ENCODE measurements at regions not wholly inside any gene's neighbourhood (a gene's known extent, or its start where the extent isn't known, plus 50 kb on each side); places are given as distances from the start of the nearest gene placed in this dataset.

DNA sequence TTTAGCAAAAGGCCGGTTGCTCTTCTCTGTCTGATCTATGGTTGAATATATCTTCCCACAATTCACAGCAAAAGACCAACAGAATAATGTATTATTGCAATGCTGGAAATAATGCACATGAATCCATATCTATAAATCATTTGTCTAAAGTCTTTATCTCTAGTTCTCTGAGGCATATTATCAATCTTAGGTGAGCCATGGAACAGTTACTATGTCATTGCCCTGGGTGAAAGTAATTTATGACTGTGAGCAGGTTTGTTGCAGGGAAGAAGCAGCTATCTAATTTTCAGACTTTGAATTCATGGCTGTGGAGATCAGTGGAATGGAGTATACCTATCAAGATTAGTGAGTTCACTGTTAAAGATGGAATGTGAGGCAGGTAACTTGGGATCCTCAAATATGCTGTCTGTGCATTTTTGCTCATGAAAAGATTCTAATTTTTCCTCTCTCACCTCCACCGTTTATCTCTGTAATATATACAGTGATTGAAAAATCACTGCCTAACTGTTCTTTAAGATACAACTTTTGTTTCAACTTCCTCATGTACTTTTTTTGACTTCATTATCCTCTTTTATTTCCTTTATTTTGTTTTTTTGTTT, 256.8 kb upstream of the ARSJ start:
- TF ChIP-seq, protein P1, sequence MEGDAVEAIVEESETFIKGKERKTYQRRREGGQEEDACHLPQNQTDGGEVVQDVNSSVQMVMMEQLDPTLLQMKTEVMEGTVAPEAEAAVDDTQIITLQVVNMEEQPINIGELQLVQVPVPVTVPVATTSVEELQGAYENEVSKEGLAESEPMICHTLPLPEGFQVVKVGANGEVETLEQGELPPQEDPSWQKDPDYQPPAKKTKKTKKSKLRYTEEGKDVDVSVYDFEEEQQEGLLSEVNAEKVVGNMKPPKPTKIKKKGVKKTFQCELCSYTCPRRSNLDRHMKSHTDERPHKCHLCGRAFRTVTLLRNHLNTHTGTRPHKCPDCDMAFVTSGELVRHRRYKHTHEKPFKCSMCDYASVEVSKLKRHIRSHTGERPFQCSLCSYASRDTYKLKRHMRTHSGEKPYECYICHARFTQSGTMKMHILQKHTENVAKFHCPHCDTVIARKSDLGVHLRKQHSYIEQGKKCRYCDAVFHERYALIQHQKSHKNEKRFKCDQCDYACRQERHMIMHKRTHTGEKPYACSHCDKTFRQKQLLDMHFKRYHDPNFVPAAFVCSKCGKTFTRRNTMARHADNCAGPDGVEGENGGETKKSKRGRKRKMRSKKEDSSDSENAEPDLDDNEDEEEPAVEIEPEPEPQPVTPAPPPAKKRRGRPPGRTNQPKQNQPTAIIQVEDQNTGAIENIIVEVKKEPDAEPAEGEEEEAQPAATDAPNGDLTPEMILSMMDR (IDR thresholded peaks at IDR 0.05), result no peak
- TF ChIP-seq POLR2A (IDR thresholded peaks at IDR 0.05) (no peak), POLR2AphosphoS5 (IDR thresholded peaks at IDR 0.05) (no peak), EP300 (IDR thresholded peaks at IDR 0.05; ENCODE audit: low read depth) (no peak)
- H3K36me3 ChIP-seq, result no peaks in the 10 kb centered on the region
- H3K9me3 ChIP-seq, result no peaks in the 10 kb centered on the region
- intact Hi-C loops (cut with DNase I; ENCODE audit: low total_unique reads), result no loop called here
- no peaks in the 10 kb centered on the region for H3K27me3 ChIP-seq
- DNase-seq, result no peak
- in situ Hi-C loops (cut with MboI; ENCODE audit: low pct_ligation_motif_present in 1 of 4, low pct_unique_long_range_greater_than_20kb in 1 of 4, low sequenced_read_pairs in 3 of 4), result no loop called here
- no peak overlapping the region for H3K4me3 ChIP-seq
- no peaks in the 10 kb centered on the region for H3K4me1 ChIP-seq
- WGBS, 2 donors (ENCODE audit: low coverage in 1 of 2), result 64 to 80% methylated on average over 2 of the region's 2 CpGs
- no peak overlapping the region for H3K27ac ChIP-seq

DNA sequence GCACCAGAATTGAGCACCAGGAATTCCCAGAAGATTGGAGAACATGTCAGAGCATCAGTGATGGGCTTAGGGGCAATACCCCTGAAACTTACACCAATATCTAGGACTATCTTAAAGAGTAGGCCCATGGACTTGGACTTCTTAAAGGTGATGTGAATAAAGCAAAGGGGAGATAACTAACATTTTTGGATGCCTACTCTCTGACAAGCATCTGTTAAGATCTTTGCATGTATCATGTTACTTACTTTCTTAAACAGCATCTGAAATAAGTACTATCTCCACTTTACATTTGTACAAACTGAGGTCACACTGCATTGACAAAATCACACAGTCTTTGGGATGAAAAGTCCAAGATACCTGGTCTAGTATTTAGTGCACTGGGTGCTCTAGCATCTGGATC, 258.6 kb upstream of the ARSJ start:
- Histone ChIP-seq H3K4me1 (no peaks in the 10 kb centered on the region), H3K4me3 (no peak overlapping the region), H3K27me3 (no peaks in the 10 kb centered on the region), H3K9me3 (no peaks in the 10 kb centered on the region), H3K27ac (no peak overlapping the region), H3K36me3 (no peaks in the 10 kb centered on the region)
- no peak for DNase-seq
- intact Hi-C loops (cut with DNase I; ENCODE audit: low total_unique reads) (no loop called here), in situ Hi-C loops (cut with MboI; ENCODE audit: low pct_ligation_motif_present in 1 of 4, low pct_unique_long_range_greater_than_20kb in 1 of 4, low sequenced_read_pairs in 3 of 4) (no loop called here)
- no peak for TF ChIP-seq POLR2A (IDR thresholded peaks at IDR 0.05)
- TF ChIP-seq POLR2AphosphoS5 (IDR thresholded peaks at IDR 0.05), result no peak
- TF ChIP-seq EP300 (IDR thresholded peaks at IDR 0.05; ENCODE audit: low read depth), result no peak
- TF ChIP-seq, protein P1 (IDR thresholded peaks at IDR 0.05), result no peak

DNA sequence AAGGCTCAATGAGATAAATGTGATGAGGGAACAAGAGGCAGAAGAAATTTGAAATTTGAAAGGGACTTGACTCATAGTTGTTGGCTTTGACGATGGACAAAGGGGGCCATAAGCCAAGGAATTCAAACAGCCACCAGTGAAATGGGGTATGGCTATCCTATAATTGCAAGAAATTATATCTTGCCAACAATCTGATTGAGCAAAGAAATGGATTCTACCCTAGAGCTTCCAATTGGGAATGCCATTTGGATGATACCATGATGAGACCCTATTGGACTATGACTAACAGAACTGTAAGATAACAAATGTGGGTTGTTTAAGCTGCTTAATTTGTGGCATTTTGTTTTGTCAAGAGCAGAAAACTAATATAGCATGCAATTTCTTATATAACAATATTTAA, 270.1 kb upstream of the ARSJ start:
- Histone ChIP-seq H3K27me3 (no peaks in the 10 kb centered on the region), H3K27ac (no peak overlapping the region), H3K9me3 (no peaks in the 10 kb centered on the region), H3K36me3 (no peaks in the 10 kb centered on the region), H3K4me3 (no peak overlapping the region), H3K4me1 (no peaks in the 10 kb centered on the region)
- TF ChIP-seq POLR2AphosphoS5 (IDR thresholded peaks at IDR 0.05), result no peak
- no peak for TF ChIP-seq EP300 (IDR thresholded peaks at IDR 0.05; ENCODE audit: low read depth)
- TF ChIP-seq, protein P1 (IDR thresholded peaks at IDR 0.05), result no peak
- TF ChIP-seq POLR2A (IDR thresholded peaks at IDR 0.05), result no peak
- in situ Hi-C loops (cut with MboI; ENCODE audit: low pct_ligation_motif_present in 1 of 4, low pct_unique_long_range_greater_than_20kb in 1 of 4, low sequenced_read_pairs in 3 of 4) (no loop called here), intact Hi-C loops (cut with DNase I; ENCODE audit: low total_unique reads) (no loop called here)
- no peak for DNase-seq
- WGBS, 2 donors (ENCODE audit: low coverage in 1 of 2), result 79 to 86% methylated on average over 1 of the region's 1 CpG

DNA sequence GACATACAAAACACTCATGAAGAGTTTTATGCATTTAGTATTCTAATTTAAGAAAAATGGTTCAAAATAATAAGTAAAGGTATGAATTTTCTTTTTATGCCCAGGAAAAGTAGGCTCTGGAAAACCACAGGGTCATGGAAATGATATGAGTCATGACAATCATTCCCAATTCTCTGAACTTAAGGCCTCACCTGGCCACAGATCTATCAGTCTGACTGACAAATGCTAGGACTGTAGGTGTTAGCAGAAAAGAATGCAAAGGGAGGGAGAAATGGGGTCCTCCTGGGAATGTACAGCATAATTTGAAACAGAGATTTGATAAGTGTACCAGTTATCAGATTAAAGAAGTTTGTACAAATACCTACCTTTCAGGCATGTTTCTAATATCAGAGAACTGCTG, 270.5 kb upstream of the ARSJ start:
- no peaks in the 10 kb centered on the region for H3K27me3 ChIP-seq
- no peak for DNase-seq
- no peak overlapping the region for H3K4me3 ChIP-seq
- no peaks in the 10 kb centered on the region for H3K4me1 ChIP-seq
- intact Hi-C loops (cut with DNase I; ENCODE audit: low total_unique reads), result no loop called here
- H3K36me3 ChIP-seq, result no peaks in the 10 kb centered on the region
- in situ Hi-C loops (cut with MboI; ENCODE audit: low pct_ligation_motif_present in 1 of 4, low pct_unique_long_range_greater_than_20kb in 1 of 4, low sequenced_read_pairs in 3 of 4), result no loop called here
- TF ChIP-seq, protein P1 (IDR thresholded peaks at IDR 0.05), result no peak
- TF ChIP-seq POLR2AphosphoS5 (IDR thresholded peaks at IDR 0.05), result no peak
- TF ChIP-seq EP300 (IDR thresholded peaks at IDR 0.05; ENCODE audit: low read depth), result no peak
- TF ChIP-seq POLR2A (IDR thresholded peaks at IDR 0.05), result no peak
- no peaks in the 10 kb centered on the region for H3K9me3 ChIP-seq
- no peak overlapping the region for H3K27ac ChIP-seq

Measured in transverse colon (tissue), 4 donors.